HG03280 (cell line): ENCODE measurements at regions not wholly inside any gene's neighbourhood (a gene's known extent, or its start where the extent isn't known, plus 50 kb on each side); places are given as distances from the start of the nearest gene placed in this dataset.

Experiments
- ATAC-seq: cut with Tn5 transposase; IDR thresholded peaks from one replicate; pipeline ENCODE4 v1.9.1; 2021; ENCODE audit warnings: mild to moderate bottlenecking, moderate library complexity; ENCODE audit not compliant: unreplicated experiment

DNA sequence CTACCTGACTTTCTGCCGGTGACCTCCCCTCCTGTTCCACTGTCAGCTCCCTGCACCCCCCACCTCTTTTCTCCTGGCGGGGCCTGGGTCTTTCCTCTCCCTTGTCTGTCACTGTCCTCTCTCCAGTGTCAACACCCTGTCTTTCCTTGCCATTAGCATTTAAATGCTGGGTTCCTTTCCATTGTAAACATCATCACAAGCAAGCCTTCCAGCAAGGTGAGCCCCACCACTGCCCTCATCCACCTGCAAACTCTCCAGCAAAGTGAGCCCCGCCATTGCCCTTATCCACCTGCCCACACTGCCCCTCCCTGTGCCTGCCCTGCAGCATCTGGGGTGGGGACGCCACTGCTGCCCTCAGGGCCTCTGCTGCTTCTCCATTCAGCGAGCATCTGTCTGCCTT is 195.0 kb downstream of the ENGASE start:
- no peak for ATAC-seq

DNA sequence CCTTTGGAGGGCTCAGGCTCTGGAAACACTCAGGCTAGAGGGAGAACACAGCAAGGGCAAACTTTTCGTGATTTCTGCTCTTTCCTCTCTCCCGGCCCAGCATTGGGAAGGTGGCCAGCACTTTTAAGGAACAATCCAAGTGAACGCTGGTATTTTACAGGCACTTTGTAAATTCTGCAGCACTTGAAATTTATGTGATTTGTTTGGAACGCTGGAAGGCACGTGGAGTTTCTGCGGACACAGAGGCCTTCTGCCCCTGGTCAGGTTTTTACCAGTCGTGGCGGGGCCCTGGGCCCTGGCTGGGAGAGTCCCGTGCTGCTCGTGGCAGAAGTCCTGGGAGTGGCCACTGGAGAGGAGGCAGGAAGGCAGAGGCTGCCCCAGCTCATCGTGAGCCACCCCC is 188.6 kb downstream of the ENGASE start:
- no peak for ATAC-seq

DNA sequence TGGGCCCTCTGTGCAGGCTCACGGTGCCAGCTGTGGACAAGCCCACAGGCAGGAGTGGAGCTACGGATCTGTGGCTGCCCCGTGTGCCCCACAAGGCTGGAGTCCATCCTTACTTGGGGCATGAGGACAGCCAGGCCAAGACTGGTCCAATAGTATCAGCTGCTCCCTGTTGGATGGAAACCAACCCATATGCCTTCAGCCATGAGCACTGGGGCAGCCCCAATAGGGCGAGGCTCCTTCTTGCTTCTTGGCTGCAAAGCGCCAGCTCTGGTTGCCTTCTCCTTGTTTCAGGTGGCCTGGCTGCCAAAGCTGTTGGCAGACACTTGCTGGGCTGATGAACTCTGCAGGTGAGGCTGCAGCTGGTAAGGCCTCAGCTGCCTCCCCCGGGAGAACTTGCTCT is 188.0 kb downstream of the ENGASE start:
- ATAC-seq = no peak

DNA sequence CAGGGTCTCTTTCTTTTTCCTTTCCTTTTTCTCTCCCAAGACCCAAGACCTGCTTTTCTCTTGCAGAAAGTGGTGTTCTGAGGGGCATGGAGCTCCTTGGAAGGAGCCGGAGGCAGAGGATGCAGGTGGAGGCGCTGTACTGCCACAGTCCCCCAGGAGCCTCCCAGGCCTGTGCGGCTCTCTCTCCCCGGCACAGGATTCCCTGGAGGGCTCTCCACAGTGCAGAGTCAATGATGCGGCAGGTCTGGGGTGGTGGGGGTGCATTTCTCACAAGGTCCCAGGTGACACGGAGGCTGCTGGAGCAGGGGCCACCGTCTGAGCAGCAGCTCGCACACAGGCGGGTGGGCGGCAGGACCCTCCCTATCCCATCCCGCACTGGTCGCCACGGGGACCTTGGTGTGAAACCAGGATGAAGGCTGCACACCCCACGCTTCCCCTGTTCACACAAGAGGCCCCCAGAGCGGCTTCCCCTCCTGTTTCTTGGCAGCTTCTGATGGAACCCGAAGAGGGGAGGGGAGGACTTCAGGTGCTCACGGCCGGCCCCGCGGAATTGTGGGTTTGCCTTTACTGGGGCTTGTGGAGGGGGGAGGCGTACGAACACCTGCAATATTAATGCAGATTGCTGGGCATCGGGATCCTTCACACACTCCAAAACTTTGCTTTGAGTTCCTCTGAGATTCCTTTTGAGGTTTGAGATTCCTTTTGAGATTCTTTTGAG is 186.9 kb downstream of the ENGASE start:
- ATAC-seq = no peak

DNA sequence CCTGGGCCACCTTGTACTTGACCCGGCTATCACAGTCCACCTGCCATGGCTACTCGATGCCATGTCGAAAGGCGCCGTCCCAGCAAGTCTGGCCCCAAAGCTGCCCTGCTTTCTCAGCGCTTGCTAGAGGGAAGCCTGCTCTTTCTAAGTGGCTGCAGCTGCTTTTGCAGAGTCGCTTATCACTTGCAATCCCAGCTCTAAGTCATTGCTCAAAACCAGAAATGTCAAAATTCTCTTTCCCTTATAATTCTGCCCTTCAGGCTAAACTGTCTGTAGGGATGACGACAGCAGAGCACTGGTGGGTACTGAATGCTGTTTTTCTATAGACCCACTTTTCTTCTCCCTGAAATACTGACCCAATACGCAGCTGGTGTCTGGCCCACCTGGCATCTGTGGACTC is 184.2 kb downstream of the ENGASE start:
- no peak for ATAC-seq

DNA sequence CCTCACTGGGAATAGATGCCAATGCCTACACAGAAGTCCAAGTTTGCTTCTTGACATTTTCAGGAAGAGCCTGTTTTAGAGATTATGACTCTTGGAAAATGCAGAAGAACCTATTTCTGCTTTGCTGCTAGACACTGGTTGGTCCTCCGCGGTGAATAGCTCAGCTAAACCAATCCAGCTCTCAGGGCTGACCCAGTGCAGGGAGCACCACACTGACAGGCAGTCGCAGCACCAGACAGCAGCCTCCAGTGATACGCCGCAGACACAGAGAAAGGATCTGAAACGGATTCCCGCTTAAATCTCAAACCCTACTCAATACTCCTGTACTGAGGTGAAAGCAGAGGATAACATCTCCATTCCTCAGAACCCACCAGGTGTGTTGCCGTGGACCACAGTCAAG is 183.4 kb downstream of the ENGASE start:
- ATAC-seq = no peak

DNA sequence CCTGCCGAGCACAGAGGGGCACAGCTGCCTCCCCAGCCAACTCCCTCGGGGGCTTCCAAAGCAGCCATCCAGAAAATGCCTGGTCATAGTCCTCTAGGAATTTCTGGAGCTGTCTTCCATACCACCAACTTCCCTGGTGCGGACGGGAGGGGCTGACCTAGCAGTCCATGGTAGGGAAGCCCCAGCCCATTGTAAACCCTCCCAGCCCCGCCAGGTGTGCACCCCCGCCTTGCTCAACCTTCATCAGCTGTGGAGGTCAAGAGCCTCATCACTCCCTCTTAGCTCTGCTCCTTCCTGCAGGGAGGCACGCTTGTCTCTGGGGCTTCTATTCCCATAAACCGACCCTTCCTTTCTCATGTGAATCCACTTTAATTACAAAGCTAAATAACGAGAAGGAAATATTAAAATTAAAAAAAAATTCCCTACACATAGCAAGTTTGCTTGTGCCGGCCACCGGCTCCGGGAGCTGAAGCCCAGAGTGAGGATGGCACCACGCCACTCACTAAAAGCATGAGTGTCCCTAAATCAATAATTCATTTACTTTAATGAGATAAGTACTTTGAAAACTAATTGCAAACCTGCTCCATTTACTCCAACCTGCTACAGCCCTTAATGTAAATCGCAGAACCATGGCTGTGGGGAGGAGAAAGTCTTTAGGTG is 181.4 kb downstream of the ENGASE start:
- no peak for ATAC-seq

DNA sequence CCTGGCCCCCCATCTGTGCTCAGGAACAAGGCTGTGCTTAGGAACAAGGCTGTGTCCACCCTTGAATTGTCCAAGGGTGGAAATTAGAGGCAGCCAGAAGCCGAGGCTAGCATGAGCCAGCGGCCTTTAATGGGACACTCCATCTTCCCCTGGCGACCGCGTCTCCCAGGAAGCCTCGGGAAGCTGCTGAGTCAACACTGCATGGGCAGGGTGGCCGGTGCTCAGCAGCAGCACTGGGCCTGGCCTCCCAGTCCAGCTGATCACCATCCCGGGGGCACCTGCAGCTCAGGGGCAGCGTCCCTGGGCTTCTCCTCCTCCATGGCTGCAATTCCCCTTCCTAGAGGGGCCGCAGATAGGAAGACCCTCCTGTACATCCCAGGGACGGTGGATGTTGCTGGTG is 180.8 kb downstream of the ENGASE start:
- no peak for ATAC-seq

DNA sequence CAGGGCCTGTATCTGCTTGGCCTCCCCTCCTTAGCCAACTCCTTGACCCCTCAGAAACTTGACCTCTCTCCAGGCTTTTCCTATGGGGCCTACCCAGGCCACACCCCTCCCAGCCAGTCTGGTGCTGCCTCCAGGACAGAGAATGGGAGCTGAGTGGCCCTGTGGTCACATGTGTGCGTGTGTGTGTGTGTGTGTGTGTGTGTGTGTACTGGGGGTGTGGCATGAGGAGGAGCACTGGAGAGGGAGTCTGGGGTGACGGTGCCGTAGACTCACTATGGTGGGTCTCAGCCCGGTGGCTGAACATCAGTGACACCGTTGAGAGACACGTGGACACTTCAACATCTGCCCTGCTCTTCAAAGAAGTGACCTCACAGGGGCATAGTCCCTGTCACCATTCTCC is 180.4 kb downstream of the ENGASE start:
- ATAC-seq = no peak

DNA sequence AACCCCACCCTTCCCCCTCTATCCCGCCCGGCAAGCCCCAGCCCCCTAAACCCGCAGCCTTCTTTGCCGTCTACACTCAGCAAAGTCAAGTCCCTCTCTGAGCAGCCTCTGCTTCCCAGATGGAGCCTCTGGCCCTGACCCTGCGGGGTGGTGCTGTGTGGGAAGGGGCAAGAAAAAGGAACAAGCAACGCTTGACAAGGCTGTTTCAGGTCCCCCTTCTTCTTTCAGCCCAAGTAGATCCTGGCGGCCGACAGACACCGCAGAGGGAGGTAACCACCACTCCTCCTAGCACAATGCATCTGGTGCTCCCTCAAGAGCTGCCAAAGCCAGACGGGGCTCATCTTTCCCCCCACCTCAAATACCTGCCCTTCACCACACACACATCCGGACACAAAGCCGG is 178.3 kb downstream of the ENGASE start:
- ATAC-seq = no peak

DNA sequence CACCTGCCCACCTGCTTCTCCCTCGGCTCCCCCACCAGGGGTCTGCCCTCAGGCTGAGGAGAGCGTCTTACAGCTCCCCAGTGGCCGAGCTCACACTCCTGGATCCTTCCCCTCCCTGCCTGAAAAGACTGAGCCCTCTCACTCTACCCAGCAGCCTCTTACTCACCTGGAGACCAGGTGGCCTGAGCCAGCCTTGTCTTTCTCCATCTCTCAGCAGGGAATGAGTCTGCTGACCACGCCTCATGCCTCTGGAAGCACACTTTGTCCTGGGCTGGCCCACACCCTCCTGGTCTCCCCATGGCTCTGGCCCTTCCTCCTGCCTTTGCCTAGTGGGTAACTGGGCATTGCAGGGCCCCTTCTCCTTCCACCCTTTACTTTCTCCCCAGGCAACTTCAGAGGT is 177.2 kb downstream of the ENGASE start:
- ATAC-seq = no peak

DNA sequence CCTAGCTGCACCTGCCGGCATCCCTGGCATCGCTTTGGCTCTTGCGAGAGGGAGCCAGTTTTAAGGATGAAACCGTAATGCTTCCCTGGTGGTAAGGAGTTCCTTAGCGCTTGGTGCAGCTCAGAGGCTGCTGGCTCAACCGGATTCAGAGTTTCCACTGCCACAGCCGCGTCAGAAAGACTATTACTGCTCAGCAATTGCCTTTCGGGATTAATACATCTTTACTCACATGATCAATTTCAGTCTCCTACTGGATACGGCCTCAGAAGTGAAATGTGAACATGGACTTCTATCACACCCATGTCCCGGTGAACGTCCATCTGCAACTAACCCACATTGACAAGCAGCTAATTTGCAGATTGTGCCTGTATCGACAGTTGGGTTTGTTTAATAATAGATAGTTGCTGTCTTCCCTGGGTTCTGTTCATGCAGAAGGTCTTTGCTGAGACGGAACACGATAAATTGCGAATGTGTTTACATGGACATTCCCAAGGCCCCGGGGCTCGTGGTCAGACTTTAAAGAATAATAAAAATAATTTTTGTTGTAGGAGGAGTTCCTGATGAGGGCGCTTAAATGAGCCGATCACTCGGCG is 175.4 kb downstream of the ENGASE start:
- ATAC-seq = no peak

DNA sequence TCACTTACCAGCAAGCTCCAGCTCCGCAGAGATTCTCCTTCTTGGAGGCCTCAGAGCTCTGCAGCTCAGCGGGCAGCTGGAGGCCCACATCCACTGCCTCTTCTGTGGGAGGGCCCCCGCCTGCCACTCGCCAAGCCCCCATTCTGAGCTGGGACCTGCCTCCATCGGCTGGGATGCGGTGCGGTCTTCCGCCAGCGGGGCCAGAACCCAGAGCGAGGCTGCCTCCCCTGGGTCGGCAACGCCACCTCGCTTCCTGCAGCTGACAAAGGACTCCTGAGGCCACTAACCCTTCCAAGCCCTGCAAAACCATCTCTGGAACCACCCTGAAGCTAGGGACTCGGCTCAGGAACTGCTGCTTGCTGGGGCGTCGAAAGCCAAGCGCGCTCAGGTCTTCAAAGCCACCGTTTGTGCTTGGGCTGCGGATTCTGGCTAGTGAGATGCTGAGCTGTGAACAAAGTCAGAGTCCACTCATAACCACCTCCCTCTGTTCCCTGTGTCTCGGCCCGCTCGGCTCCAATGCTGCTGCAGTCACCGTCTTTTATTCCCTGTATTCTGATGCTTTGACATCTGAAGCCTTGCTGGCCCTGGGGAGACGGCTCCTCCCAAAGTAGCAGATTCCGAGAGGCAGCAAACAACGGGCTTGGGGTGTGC is 174.3 kb downstream of the ENGASE start:
- no peak for ATAC-seq

DNA sequence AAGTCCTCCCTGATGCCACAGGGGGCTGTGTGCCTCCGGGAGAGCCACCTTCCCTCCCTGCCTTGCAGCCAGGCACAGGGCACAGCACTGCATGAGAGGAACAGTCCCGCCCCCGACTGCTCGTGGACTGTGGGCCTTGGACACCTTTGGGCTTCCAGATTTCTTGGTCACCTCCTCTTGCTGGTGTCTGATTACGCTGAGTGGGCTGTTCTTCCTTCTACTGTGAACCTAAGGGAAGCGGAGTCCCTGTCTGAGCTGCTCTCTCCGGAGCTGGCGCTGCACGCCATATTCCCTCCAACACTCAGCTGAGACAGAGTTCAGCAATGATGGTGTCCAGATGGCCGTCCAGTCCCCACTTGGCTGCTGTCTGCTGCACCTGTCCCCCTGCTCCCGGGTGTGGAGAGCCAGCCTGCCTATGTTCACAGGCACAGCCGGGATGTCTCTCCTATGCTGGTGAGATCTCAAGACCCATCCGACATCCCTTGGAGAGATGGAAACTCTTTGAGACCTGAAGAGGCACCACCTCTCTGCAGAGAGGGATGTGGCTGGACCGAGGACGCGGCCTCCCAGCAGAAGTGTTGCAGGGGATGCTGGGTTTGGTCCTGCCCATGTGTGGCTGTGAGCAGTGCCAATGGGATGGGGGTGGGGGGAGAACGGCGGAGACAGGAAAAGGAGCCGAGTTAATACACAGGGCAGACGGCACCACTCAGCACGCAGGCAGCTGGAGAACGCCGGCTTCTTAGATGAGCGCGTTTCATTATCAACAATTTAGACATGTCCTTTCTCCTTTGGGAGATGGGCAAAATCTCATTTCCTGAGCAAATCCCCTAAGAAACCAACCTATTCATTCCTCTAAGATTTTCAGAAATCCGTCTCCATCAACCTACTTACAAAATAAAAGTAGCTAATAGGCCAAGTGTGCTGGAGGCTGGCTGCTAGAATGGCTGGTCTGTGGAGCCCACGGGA is 171.9 kb downstream of the ENGASE start:
- ATAC-seq = no peak

DNA sequence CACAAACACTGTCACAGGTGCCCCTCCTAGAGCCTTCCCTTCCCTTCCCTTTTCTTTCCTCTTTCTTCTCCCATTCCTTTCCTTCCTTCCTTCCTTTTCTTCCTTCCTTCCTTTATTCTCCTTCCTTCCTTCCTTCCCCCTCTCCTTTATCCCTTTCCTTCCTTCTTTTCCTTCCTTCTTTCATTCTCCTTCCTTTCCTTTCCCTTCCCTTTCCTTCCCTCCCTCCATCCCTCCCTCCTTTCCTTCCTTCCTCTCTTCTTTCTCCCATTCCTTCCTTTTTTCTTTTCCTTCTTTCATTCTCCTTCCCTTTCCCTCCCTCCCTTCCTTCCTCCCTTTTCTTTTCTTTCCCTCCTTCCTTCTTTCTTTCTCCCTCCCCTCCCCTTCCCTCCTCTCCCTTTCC is 170.0 kb downstream of the ENGASE start:
- ATAC-seq = no peak

DNA sequence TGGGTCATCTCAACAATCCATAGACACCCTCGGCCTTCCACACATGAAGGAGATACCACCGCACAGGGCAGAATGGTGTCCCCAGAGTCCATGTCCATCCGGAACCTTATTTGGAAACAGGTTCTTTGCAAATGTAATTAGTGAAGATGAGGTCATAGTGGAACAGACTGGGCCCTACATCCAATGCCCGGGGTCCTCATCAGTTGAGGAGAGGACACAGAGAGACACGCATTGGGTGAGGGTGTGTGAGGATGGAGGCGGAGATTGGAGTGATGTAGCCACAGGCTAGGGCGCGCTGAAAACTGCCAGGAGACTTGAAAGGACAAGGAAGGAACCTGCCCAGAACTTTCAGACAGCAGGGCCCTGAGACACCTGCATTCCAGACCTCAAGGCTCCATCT is 169.4 kb downstream of the ENGASE start:
- no peak for ATAC-seq

DNA sequence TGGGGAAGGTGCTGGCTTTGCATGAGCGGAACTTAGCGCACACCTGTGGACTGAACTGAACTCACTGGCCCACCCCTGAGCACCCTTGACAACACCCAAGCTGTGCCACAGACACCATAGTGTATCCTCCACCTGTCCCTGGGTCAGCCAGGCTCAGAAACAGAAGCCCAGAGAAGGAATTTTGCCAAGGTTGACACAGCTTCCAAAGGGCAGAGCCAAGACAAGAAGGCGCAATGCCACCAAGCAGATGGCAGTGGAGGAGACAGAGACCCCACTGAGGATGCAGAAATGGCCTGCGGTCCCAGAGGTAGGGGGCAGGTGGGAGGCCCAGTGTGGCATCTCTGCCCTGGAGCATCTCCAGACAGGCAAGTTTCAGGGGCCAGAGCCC is 169.0 kb downstream of the ENGASE start:
- ATAC-seq = no peak

DNA sequence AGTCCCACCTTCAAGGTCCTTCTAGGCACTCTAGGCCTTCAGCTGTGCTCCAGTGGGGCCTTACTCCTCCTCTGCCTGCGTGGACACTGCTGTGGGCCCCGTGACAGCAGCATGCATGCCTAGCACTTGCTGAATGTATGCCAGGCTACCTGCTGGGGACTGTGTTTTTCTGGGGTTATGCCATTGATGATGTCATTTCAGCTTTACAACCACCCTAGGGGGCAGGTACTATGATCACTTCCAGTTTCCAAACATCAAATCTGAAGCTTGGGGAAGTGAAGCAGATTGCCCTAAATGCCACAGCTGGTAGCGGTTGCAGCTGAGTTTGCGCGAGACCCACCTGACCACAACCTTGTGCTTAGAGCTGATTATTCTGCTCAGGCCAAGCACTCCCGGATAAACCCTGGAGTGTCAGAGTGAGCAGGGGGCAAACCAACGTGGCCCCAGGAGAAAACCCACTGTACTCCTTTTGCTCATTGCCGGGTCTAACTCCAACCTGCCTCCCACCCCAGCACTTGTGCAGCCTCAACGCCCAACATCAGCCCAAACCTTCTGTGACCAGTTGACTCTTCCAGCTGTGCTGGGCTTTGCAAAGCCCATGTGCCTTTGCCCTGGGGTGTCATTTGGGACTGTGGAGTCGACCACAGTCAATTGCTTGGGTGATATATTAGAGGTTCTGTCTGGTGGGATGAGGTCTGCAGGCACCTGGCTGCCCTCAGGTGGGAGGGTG is 168.4 kb downstream of the ENGASE start:
- ATAC-seq = no peak

DNA sequence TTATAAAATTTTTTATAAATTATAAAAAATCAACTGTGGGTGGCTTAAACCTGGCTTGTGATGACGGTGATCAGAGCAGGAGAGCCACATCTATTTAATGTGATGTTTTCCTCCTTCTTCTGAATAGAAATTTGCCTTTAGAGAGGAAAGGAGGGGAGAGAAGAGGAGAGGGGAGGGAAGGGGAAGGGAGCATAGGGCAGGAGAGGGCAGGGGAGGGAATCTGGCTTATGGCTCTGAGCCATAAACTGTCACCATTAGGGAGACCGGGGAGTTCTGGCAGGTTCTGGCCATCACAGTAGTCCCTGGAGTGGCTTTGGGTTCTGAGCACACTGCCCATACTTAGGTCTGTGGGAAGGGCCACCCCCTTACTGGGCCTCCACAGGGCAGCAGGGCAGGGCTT is 167.8 kb downstream of the ENGASE start:
- ATAC-seq = no peak

DNA sequence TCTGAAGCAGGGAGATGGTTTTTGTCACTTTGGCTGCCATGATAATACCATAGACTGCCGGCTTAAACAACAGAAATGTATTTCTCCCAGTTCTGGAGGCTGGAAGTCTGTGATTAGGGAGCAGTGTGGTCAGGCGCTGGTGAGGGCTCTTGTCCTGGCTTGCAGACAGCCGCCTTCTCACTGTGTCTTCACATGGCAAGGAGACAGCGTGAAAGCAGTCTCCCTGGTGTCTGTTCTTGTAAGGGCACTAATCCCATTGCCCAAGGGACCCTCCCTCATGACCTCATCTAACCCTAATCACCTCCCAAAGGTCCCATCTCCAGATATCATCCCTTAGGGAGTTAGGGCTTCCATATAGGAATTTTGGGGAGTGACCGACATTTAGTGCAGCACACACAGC is 167.0 kb downstream of the ENGASE start:
- no peak for ATAC-seq
